Endothelial cell of umbilical vein (primary cell): ENCODE measurements at regions not wholly inside any gene's neighbourhood (a gene's known extent, or its start where the extent isn't known, plus 50 kb on each side); places are given as distances from the start of the nearest gene placed in this dataset.

Experiments used
- BruUV-seq: library from RNA; stranded (reverse); fragments of 400-500 nt; replicated peaks from 2 replicates; lab custom pipeline; 2021; lab: Mats Ljungman, UMichigan
- CTCF ChIA-PET: fragments of 300-600, 350-600 bp; sonication (Branson Sonifier 250); formaldehyde crosslinking; loops from one replicate; lab custom pipeline; 2021; ENCODE audit warnings: antibody characterized with exemption, inconsistent platforms; lab: Charles Lee
- POLR2A ChIA-PET: fragments of 300-600, 350-600 bp; sonication (Branson Sonifier 250); formaldehyde crosslinking; loops from one replicate; lab custom pipeline; 2021; ENCODE audit warnings: antibody characterized with exemption, inconsistent platforms; lab: Charles Lee
- DNase-seq: peaks from one replicate; pipeline ENCODE4 v3.0.0-alpha.2; 2011; ENCODE audit warnings: low read depth, low spot score
- FAIRE-seq: peaks from 2 replicates; lab custom pipeline; 2011; peaks lifted over from hg19 to GRCh38; lab: Jason Lieb, UNC
- H2AFZ ChIP-seq: 2 replicates; pipeline ENCODE4 v1.6.0; 2012; ENCODE audit warnings: low read depth, low read length, control low read depth, inconsistent platforms
- H3K27ac ChIP-seq: 2 replicates; pipeline ENCODE4 v1.5.1; 2011; ENCODE audit warnings: low read depth, mild to moderate bottlenecking, control low read depth, low read length, moderate library complexity; ENCODE audit not compliant: insufficient read depth
- H3K27me3 ChIP-seq, 2 experiments: 2 replicates each; pipeline versions ENCODE4 v1.6.0 to v1.6.1; 2011; ENCODE audit warnings: low read length in 2 of 2, mixed read lengths in 1 of 2; ENCODE audit not compliant: control insufficient read depth in 2 of 2, insufficient read depth in 2 of 2
- H3K36me3 ChIP-seq, 2 experiments: 2 replicates in 1 of 2; 3 replicates in 1 of 2; pipeline ENCODE4 v1.5.1; 2011; ENCODE audit warnings: low read length in 2 of 2, mild to moderate bottlenecking in 1 of 2, moderate library complexity in 1 of 2; ENCODE audit not compliant: control insufficient read depth in 2 of 2, insufficient read depth in 2 of 2; ENCODE audit errors: extremely low read depth in 1 of 2
- H3K4me1 ChIP-seq: 3 replicates; pipeline ENCODE4 v1.5.1; 2011; ENCODE audit warnings: mild to moderate bottlenecking, low read length; ENCODE audit not compliant: control insufficient read depth, insufficient read depth; ENCODE audit errors: extremely low read depth
- H3K4me2 ChIP-seq: 2 replicates; pipeline ENCODE4 v1.6.1; 2011; ENCODE audit warnings: low read length, control low read depth, mixed read lengths; ENCODE audit not compliant: insufficient read depth
- H3K4me3 ChIP-seq, 3 experiments: fragments of 200-600 bp in 1 of 3; sonication (generic), shearing (Covaris generic) in 1 of 3; replicated peaks in 1 of 3; 2 replicates each; pipeline ENCODE4 v1.5.1; 2011 to 2016; ENCODE audit warnings: control low read depth in 3 of 3, low read length in 3 of 3, mild to moderate bottlenecking in 2 of 3, inconsistent platforms in 1 of 3, low read depth in 1 of 3, moderate library complexity in 1 of 3; ENCODE audit not compliant: insufficient read depth in 1 of 3
- H3K79me2 ChIP-seq: 2 replicates; pipeline ENCODE4 v1.6.0; 2012; ENCODE audit warnings: low read length, inconsistent platforms; ENCODE audit not compliant: control insufficient read depth, insufficient read depth
- H3K9ac ChIP-seq: replicated peaks from 2 replicates; pipeline ENCODE3; 2011; ENCODE audit warnings: low read length, control low read depth; ENCODE audit not compliant: insufficient read depth; ENCODE audit errors: extremely low read depth
- H3K9me1 ChIP-seq: replicated peaks from 3 replicates; pipeline ENCODE4 v1.6.0; 2011; ENCODE audit warnings: mild to moderate bottlenecking, low read length; ENCODE audit not compliant: control insufficient read depth, insufficient read depth; ENCODE audit errors: extremely low read depth
- H3K9me3 ChIP-seq: replicated peaks from 2 replicates; pipeline ENCODE4 v1.5.1; 2012; ENCODE audit warnings: low read length, inconsistent platforms; ENCODE audit not compliant: control insufficient read depth, insufficient read depth
- H4K20me1 ChIP-seq: replicated peaks from 2 replicates; pipeline ENCODE3; 2011; ENCODE audit warnings: mild to moderate bottlenecking, low read length; ENCODE audit not compliant: control insufficient read depth, insufficient read depth; ENCODE audit errors: extremely low read depth
- CTCF ChIP-seq, 2 donors: IDR thresholded peaks; 1 replicate in 1 of 2; 2 replicates in 1 of 2; pipeline ENCODE4 v1.5.1; 2011; ENCODE audit warnings: low read length in 2 of 2, mild to moderate bottlenecking in 2 of 2, moderate library complexity in 2 of 2, control low read depth in 1 of 2, inconsistent platforms in 1 of 2, low read depth in 1 of 2; ENCODE audit not compliant: insufficient read depth in 1 of 2; ENCODE audit errors: extremely low read depth in 1 of 2
- EZH2 ChIP-seq: IDR thresholded peaks from 2 replicates; pipeline ENCODE4 v1.6.1; 2012; ENCODE audit warnings: borderline replicate concordance, low read depth, mild to moderate bottlenecking, moderate library complexity, low read length, inconsistent platforms; ENCODE audit not compliant: severe bottlenecking
- JUN ChIP-seq: IDR thresholded peaks from 2 replicates; pipeline ENCODE4 v1.6.1; 2011; ENCODE audit warnings: borderline replicate concordance, low read depth; ENCODE audit not compliant: insufficient read length, insufficient read depth
- MYC ChIP-seq: IDR thresholded peaks from one replicate; pipeline ENCODE4 v1.6.1; 2011; ENCODE audit warnings: mild to moderate bottlenecking, low read depth, low read length
- POLR2A ChIP-seq: IDR thresholded peaks from 2 replicates; pipeline ENCODE4 v1.6.1; 2012; ENCODE audit warnings: low read depth, mild to moderate bottlenecking, control low read depth, low read length
- POLR2AphosphoS5 ChIP-seq: IDR thresholded peaks from 2 replicates; pipeline ENCODE4 v1.6.1; 2012; ENCODE audit warnings: low read depth, mild to moderate bottlenecking, control low read depth, low read length, moderate library complexity; ENCODE audit not compliant: insufficient read depth
- dilution Hi-C: fragments of 300-500 bp; cut with MboI; formaldehyde crosslinking; loops from one replicate; pipeline ENCODE4 v1.15.0; 2019; ENCODE audit warnings: low sequenced_read_pairs; ENCODE audit not compliant: extremely low pct_ligation_motif_present
- intact Hi-C: fragments of 100-400 bp; cut with micrococcal nuclease; formaldehyde crosslinking; loops from one replicate; pipeline ENCODE4 v1.10.0; 2022

GRCh38 chr3:139292711-139293664 is 50.8 kb upstream of the MRPS22 start:
- TF ChIP-seq POLR2A (no peak), EZH2 (no peak), JUN (no peak), CTCF (IDR thresholded peaks at IDR 0.05; ENCODE audit: extremely low read depth in 1 of 2, insufficient read depth in 1 of 2, low read depth in 1 of 2, low read length in 2 of 2) (no peak), MYC (no peak), POLR2AphosphoS5 (no peak)
- no peaks in the 10 kb centered on the region for H3K4me1 ChIP-seq
- H3K9ac ChIP-seq = no peak overlapping the region
- no peak overlapping the region for H3K27ac ChIP-seq
- no peak overlapping the region for H3K4me2 ChIP-seq
- no peaks in the 10 kb centered on the region for H3K9me1 ChIP-seq
- no peaks in the 10 kb centered on the region for H3K27me3 ChIP-seq
- H3K9me3 ChIP-seq = no peaks in the 10 kb centered on the region
- H3K4me3 ChIP-seq = no peak overlapping the region
- DNase-seq = no peak
- ChIA-PET CTCF (no interaction called here), POLR2A (no interaction called here)
- no TSS peak for BruUV-seq
- no peaks in the 10 kb centered on the region for H3K36me3 ChIP-seq
- H2AFZ ChIP-seq = no peak overlapping the region
- dilution Hi-C loops (no loop called here), intact Hi-C loops (no loop called here)
- no peaks in the 10 kb centered on the region for H4K20me1 ChIP-seq
- no peak for FAIRE-seq
- H3K79me2 ChIP-seq = no peaks in the 10 kb centered on the region
